HG03439 (cell line): ENCODE measurements at regions not wholly inside any gene's neighbourhood (a gene's known extent, or its start where the extent isn't known, plus 50 kb on each side); places are given as distances from the start of the nearest gene placed in this dataset.
A peak's percentile ranks its signal among the peaks of the same experiment; 100 is the strongest.

Experiments
- ATAC-seq: cut with Tn5 transposase; IDR thresholded peaks from one replicate; pipeline ENCODE4 v1.9.1; 2021; ENCODE audit warnings: mild to moderate bottlenecking, moderate library complexity; ENCODE audit not compliant: unreplicated experiment

DNA sequence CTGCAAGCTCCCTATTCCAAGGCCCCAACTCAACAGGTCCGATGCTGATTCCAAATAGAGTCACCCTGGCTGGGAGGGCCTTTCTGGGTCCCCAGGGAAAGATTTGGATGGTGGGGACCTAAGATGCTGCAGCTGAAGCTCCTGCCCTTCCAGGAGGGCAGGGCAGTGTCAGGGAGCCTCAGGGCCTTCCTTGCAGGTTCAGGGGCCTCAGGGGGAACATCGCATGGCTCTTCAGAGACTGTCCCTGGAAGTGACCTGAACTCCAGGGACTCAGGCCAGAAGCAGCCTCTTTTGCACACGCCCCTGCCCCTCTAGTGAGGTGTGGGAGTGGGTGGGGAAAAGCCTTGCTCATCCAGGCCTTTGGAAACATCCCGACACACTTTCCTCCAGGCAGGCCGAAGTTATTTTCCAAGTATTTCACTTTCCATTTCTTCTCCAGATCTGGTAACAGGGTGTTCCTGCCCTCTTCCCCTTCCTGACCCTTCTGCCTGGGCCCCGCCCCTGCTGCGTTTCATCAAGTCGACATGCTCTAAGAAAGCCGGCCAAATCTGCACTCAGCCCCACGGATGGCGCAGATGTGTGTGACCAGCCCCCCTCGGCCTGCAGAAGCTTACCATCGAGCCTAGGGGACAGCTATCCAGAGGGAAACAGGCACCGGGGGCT is 159.5 kb downstream of the FGF18 start:
- ATAC-seq: no peak

DNA sequence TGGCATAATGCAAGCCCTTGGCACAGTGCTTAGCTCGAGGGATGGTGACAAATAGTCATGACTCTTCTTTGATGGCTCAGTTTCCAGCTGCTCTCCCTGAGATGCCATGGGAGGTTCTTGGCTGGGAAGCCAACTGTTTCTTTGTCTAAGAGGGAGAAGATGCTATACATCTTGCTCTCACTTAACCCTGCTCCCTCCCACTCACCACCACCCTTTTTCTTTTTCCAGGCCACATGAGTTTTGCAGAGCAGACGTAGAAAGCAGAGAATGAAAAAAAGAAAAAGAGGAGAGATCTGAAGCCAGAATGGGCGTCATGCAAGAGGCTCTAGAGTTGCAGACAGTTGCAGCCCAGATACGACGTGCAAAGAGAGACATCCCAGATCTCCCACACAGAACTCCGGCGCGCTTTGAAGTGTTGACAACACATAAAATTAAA is 160.5 kb downstream of the FGF18 start:
- ATAC-seq: no peak

DNA sequence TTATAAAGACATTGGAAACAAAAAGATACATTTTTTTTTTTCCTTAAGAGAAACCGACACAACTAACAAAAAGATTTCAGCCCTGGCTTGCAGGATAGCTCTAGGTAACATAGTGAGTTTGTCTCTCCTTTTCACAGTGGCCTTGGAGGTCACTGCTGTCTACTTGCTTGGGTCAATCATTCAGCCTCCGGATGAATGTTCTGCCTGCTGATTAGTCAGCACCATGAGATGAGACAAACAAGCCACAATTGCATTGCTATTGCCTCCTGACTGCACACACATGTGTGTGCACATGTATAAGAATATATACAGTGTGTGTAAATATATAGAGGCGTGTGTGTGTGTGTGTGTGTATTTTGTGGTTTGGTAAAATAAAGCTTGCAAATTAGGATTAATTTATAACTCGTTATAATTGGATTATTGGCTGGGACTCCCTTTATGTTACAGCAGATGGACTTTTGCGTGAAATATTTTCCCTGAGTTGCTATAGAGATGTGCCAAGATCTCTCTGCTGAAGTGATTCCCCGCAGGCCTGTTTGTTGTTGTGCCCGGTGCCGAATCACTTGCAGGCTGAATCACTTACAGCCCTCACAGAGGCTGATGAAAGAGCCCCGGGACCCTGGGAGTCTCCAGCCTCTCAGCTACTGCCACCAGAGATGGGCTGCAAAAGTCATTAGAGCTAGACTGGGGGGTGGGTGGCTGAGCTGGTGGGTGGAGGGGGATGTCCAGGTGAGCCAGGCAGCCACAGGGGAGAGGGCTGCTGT is 161.2 kb downstream of the FGF18 start:
- ATAC-seq: no peak

DNA sequence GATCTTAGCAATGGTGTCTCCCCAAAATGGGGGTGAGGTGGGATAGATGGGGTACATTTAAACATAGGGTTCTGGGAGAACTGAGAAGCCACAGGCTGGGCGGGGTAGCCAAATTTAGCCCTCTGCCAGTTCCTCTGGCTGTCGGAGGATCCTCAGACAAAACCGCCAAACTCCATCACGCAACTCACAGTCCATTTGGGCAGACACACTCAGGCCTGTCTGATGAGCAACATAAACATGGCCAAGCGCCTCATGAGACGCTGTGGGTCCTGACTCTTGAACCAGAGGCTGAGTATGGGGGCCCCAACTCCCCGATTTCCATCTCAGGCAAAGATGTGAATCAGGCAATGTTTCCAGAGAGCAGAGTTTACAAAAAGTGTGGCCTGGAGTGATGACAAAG is 162.3 kb downstream of the FGF18 start:
- no peak for ATAC-seq

DNA sequence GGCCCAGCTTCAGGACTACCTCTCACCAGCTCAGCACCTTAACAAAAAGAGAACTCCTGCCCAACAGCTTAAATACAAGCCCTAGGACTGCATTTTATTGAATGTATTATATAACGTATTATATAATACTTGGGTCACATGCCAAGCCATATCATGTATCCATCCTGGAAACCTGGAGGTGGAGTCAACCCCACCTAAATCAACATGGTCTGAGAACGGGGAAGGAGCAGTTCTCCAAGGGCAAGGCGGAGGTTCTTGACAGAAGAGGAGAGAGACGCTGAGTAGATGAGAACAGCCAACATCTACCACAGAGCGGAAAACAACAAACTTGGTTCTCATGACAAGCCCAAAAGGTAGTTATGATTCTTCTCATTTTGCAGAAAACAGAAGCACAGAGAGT is 163.4 kb downstream of the FGF18 start:
- ATAC-seq: no peak

DNA sequence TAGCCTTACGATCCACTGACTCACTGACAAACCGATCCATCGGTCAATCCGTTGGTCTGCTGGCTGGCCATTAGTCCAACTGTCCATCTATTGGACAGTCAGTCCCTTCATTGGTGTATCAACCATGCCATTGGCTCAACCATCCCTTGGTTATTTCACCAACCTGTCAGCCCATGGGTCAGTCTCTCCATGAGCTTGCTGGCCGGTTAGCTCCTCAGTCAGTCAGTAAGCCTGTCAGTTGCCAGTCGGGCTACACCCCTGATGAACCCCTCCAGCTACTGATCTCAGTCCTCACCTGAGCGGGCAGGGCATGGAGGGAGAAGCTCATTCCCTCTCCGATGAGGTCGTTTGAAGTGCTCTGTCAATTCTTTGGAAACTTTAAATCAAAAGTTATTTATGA is 166.5 kb downstream of the FGF18 start:
- no peak for ATAC-seq

DNA sequence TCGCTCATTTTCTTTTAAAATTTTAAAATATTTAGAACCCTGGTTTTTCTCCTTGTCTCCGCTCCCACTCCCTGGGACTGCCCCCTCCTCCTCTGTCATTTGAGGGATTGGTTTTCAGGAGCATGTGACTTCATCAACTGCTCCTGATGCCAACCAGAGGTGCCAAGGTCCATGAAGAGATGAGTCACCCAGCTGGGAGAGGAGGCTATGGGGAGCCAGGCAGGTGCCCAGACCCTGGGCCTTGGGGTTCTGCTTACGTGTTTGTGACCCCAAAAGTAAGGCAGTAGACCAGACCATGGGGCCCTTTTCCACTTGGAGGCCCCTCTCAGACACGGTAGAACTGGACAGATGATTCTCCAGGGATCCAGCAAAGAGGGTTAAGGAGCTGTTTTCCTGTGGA is 167.0 kb downstream of the FGF18 start:
- ATAC-seq: no peak

DNA sequence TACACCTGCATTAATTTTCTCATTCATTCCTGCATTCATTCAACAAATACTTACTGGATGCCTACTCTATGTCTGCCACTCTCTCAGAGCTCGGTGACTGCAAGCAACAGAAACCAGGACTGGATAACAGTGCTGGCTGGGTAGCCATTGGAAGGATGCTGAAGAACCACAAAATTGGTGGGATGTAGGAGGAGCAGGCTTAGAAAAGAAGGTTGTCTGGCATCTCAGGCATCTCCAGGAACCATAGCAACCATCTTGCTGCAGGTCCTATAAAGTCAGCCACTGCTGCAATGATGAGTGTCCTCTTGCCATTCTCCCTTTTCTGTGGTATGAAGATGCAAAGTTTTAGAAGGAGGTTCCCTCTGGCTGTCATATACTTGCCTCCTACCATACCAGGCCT is 168.6 kb downstream of the FGF18 start:
- ATAC-seq: no peak

DNA sequence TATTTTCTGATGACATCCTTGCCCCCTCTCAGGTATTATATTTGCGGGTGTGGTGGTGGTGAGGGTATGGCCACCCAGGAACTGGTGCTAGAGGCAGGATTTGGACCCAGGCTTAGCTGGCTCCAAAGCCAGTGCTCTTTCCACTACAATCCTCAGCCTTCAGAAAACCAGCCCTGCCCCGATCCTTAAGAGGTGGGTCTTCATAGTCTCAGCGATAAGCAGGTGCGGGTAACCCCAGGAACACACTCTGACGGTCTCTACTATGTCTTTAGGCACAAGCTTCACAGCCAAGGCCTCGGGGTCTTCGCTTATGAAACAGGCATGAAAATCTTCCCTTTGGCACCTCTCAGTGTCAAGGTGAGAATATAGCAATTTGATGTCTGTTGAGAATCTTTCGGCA is 169.3 kb downstream of the FGF18 start:
- no peak for ATAC-seq

DNA sequence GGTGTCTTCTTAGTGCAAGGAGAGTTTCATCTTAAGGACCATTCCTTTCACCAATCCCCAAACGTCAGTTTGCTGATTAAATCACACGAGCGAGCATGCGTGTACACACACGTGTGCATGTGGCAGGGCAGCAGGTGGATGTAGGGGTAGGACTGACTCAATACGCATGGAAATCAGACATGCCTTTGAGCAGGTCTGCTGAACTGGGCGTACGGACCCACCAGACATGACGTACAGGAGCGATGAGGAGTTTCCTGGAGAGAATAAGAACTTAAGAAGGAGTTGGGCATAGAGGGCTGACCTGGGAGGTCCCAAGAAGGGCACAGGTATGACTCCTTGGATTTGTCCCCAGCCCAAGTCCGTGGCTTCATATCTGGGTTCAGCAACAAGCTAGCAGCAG is 170.0 kb downstream of the FGF18 start:
- ATAC-seq: no peak

DNA sequence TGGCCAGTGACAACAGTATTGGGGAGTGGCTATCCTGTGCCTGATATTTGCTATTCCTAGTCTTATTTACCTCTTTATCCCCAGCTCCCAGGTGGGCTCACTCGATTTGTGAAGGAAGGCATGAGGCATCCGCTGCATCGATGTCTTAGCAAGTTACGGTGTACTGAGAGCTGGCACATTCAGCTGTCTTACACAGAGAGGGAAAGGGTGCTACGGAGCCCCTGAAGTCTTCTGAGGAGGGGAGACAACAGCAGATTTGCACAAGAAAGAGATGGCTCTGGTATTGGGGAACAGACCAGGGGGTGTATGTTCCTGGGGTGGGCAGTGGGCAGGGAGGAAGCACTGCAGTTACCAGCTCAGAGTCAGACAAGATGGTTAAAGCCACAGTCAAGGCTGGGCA is 172.6 kb downstream of the FGF18 start:
- ATAC-seq: no peak

DNA sequence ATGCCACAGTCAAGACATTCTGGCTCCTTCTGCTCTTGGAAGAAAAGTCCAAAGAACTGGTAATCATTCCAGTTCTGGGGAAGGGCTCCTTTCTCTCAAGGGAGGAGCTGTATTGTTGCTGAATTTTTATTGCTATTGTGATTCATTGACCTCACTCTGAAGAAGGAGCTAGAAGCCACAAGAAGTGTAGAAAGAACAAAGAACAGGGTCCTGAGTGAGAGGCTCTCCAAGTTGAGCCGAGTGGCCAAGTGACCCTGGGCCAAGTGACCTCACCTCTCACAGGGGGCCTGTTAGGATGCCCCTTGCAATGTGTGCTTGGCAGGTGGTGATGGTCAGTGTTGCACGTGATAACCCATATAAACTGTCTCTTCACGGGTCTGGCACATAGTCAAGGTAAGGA is 173.3 kb downstream of the FGF18 start:
- no peak for ATAC-seq

DNA sequence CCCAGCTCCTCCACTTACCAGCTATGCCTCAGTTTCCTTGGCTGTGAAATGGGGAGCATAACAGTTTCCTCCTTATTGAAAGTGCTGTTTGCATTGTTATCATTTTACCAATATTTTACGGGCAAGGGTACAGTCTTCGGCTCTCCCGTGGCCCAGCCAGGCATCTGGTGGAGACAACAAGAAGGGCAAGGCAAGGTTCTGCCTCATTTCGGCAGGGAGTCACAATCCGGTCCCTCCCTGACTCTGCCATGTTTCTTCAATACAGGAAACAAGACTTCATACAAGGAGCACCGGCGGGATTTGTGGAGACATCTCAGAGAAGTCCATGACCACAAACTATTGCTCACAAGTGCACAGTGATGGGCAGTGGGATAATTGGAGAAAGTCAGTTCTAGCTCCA is 174.0 kb downstream of the FGF18 start:
- ATAC-seq: no peak

DNA sequence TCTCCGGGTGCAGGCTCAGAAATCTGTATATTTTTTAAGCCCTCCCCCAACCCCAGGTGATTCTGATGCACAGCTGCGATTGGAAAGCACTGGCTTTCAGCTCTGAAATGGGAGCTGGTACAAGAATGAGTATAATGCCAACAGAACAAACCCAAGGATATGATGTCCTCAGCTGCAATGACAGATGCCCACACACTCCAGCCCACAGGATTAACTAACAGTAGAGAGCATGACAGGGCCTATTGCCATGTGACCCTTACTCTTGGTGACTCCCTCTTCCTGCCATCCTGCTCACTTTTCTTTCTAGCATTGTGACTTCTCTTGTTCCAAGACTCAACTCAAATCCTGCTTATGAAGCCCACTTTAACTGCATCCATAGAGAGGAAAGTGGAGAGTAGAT is 174.5 kb downstream of the FGF18 start:
- ATAC-seq: no peak

DNA sequence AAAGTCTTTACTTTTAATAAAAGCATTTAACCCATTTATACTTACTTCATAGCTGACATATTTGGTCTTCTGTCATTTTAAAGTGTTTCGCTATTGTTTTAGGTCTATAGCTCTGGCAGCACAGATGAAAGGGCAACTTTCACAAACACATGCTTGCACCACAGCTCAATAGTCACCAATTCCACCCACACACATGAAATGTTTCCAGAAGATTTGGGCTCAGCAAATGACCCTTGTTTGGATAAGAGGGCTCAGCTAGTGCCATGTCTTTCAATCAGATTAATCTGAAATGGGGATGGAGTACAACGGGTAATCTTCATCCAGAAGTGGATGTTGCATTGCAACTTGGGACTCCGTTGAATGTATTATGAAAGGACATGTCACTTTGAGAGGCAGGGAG is 176.0 kb downstream of the FGF18 start:
- ATAC-seq: no peak

DNA sequence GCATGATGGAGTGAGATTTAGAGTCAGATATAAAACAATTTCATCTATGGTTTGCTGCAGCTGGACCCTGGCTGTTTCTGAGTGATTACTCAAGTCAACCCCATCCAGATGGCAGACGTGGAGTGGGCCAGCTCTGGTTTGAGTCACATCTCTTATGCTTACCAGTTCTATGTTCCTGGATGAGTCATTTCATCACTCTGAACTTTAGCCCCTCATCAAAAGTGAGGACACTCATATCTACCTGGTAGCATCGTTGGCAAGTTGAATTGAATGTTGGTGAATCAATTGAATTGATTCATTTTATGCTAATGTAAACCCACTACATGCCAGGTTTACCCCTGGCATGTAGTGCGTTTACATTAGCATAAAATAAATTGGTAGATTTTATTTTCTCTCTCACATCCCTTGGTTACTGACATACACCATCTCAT is 176.4 kb downstream of the FGF18 start:
- ATAC-seq: peak; percentile 70

DNA sequence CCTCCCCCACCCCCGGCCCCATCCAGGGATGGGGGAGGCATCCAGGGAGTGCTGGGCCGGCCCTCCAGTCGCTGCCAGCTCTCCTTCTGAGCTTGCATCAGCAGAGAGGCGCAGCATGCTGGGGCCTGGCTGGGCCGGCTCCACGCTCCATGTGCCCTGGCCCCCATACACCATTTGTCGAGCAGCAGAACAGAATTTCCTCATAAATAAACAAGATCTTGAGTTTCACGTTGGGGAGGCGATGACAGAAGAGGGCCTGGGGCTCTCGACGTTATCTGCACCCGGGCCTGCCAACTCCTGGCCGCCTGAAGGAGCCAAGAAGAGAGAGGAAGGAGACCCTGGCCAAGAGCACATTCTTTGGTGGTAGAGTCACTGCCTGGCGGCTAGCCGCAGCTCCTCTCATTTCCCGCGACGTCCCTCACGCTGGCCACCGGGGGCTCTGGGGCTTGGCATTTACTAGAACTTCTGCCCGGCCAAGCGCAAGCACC is 177.0 kb downstream of the FGF18 start:
- no peak for ATAC-seq

DNA sequence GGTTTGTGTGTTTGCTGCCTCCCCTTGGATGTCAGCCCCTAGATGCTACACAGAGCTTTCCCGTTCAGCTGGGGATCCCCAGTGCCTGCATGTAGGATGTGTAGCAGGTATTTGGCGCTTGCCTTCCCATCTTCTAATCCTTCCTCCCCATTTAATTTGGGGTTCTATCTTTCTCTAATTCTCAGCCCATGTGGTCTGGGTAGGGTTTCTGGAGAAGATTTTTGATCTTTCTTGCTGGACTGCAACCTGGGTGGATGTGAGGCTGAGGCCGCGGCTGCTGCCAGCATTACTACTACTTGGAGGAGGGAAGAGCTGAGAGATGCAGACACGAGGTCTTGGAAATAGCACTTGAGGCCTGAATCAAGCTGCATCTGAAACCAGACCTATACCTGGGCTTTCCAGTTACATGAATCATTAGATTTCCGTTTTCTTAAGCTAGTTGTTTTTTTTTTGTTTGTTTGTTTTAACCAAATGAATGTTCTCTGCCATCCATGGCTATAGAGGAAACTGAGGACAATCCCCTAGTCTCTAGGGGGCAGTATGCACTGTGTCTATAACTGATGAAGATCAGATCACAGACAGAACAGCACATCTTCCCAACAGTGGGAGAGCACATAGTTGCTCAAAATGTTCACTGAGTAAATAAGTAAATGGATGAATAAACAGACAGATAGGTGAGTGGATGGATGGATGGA is 178.6 kb downstream of the FGF18 start:
- ATAC-seq: no peak

DNA sequence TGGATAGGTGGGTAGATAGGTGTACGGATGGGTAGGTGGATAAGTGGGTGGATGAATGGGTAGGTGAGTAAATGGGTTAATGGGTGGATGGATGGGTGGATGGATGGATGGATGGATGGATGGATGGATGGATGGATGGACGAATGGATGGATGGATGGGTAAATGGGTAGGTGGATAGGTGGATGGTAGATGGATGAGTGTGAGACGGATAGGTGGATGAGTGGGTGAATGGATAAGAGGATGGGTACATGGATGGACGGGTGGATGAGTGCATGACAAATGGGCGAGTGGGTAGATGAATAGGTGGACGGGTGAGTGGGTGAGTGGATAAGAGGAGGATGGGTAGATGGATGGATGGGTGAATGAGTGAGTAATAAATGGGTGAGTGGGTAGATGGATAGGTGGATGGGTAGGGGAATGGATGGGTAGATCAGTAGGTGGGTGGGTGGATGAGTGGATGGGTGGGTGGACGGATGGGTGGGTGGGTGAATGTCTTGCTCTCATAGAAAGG is 179.2 kb downstream of the FGF18 start:
- no peak for ATAC-seq

DNA sequence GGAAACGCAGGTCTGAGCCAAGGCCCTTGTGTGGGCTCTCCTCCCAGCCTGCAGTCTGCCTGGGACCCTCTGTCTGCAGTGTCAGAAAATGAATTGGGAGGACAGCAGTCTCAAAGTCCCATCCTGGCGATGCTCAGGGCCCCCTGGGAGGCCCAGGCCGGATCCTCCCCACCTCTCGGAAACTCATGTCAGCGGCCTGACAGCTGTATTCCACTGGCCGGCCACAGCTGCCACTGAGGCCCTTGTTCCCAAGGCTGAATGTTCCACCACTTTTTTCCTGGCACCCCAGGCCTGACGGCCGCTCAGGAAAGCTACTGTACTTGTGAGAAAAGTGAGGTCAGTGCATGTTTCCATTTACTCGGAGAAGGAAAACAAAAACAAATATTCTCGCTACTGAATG is 180.0 kb downstream of the FGF18 start:
- ATAC-seq: no peak

DNA sequence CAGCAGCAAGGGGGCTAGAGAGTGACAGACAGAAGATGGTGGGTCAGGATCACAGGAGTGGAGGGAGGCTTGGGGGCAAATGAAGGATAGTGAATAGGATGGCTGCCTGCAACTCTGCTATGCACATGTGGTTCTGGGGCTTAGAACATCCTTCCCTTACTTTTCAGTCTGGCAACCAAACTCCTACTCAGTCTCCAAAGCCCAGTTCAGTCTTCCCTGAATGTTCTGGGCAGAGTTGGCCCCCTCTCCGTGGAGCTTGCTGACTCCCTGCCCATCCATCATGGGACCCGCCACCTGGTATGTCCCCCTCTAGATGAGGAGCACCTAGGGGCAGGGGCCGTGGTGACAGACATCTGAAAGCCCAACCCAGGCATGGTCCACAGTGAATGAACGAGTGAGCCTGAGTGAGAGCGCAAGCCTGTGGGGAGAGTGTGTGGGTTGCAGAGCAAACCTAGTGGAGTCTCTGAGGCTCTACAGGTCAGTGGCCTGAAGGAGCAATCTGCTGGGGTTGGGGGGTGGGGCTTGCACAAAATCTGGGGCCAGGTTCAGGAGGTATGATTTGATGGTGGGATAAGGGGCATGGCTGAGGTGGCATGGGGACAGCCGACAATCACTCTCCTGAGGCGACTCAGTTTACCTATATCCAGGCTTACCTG is 180.6 kb downstream of the FGF18 start:
- ATAC-seq: no peak
